Bronchial epithelial cell (primary cell): ENCODE measurements at regions not wholly inside any gene's neighbourhood (a gene's known extent, or its start where the extent isn't known, plus 50 kb on each side); places are given as distances from the start of the nearest gene placed in this dataset.

Experiments used
- DNase-seq: peaks from one replicate; pipeline ENCODE4 v3.0.0-alpha.2; 2010; ENCODE audit warnings: low read depth
- FAIRE-seq: peaks from 2 replicates; lab custom pipeline; 2011; peaks lifted over from hg19 to GRCh38; lab: Jason Lieb, UNC
- H3K27me3 ChIP-seq: 2 replicates; pipeline ENCODE4 v1.5.1; 2011; ENCODE audit warnings: low read length; ENCODE audit not compliant: control insufficient read depth, insufficient read depth
- H3K36me3 ChIP-seq: 2 replicates; pipeline ENCODE4 v1.5.1; 2011; ENCODE audit warnings: low read length; ENCODE audit not compliant: control insufficient read depth, insufficient read depth
- H3K4me3 ChIP-seq: 2 replicates; pipeline ENCODE4 v1.5.1; 2011; ENCODE audit warnings: mild to moderate bottlenecking, low read depth, low read length, control low read depth
- TF ChIP-seq, protein P1 (sequence below): IDR thresholded peaks from 2 replicates; pipeline ENCODE4 v1.5.1; 2011; ENCODE audit warnings: mild to moderate bottlenecking, moderate library complexity, low read length, control low read depth, inconsistent platforms; ENCODE audit not compliant: insufficient read depth, severe bottlenecking

DNA sequence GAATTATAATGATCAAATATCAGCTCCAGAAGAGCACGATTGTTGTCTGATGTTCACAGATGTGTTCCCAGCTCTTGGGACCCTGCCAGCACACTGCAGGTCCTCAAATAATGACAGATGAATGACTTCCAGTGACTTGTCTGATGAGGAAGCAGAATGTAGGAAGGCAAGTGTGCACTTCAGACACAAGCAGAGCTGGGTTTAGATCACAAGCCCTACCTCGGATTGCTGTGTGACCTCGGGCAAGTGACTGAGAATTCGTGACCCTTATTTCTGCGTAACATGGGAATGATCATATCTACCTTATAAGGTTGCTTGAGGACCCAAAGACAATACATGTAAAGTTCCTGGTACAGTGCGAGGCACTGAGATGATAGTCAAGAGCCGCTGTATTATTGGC is 182.2 kb downstream of the ABCC12 start:
- FAIRE-seq, result no peak

DNA sequence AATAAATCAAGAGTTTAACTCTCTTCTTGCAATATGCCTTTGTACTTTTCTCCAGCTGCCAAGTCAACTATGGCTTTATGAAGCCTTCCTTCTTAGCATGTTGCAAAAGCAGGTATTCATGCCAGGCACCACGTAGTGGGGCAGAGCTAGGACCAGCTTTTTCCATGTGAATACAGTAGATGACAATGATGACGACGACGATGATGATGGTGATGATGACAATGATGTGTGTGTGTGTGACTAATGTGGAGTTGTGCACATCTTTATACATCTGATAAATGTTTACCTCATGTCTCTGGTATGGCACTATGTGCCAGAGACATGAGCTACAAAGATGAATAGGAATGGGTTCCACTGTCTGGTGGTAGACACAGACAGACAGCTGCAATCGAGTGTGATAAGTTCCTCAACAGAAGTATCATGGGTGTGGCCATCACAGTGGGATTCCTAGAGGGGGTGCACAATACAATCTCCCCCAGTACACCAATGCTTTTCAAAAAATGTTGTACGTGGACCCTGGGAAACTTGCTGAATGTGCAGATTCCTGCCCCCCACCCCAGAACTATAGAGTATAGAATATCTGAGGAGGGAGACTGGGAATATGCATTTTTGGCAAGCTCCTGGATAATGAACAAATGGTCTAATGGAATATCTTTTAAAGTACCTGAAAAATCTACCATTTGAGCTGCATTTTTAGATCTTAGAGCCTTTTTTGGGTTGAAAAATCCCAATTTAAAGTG is 183.4 kb downstream of the ABCC12 start:
- no peaks in the 10 kb centered on the region for H3K36me3 ChIP-seq
- no peak overlapping the region for H3K4me3 ChIP-seq
- DNase-seq, result no peak
- peak; percentile 18 for FAIRE-seq
- TF ChIP-seq, protein P1, sequence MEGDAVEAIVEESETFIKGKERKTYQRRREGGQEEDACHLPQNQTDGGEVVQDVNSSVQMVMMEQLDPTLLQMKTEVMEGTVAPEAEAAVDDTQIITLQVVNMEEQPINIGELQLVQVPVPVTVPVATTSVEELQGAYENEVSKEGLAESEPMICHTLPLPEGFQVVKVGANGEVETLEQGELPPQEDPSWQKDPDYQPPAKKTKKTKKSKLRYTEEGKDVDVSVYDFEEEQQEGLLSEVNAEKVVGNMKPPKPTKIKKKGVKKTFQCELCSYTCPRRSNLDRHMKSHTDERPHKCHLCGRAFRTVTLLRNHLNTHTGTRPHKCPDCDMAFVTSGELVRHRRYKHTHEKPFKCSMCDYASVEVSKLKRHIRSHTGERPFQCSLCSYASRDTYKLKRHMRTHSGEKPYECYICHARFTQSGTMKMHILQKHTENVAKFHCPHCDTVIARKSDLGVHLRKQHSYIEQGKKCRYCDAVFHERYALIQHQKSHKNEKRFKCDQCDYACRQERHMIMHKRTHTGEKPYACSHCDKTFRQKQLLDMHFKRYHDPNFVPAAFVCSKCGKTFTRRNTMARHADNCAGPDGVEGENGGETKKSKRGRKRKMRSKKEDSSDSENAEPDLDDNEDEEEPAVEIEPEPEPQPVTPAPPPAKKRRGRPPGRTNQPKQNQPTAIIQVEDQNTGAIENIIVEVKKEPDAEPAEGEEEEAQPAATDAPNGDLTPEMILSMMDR, result no peak
- H3K27me3 ChIP-seq, result no peaks in the 10 kb centered on the region

More for the DNA sequence above, 182.2 kb downstream of the ABCC12 start:
- H3K36me3 ChIP-seq, result no peaks in the 10 kb centered on the region
- H3K4me3 ChIP-seq, result no peak overlapping the region
- no peak for DNase-seq
- peaks cover 2% of the 10 kb centered on the region for H3K27me3 ChIP-seq
- TF ChIP-seq, protein P1, result no peak

DNA sequence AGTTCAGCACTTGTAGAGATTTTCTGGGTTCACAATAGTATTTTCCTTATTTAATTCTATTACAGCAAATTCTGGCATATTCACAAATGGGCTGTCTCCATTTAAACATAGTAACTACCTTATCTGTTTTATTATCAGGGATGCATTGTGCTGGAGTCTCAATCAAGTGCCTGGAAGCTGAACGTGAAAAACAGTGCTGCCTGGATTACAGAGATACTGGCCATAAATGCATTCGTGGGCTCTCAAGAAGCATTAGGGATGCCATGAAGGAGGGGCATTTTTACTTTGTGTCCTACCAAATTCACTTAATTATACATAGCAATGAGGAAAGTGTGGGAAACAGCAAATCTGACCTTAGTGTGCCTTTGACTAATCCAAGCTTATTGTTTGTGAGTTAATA is 184.6 kb downstream of the ABCC12 start:
- TF ChIP-seq, protein P1, result no peak
- H3K36me3 ChIP-seq, result no peaks in the 10 kb centered on the region
- no peak for DNase-seq
- H3K27me3 ChIP-seq, result no peaks in the 10 kb centered on the region
- FAIRE-seq, result no peak
- no peak overlapping the region for H3K4me3 ChIP-seq

DNA sequence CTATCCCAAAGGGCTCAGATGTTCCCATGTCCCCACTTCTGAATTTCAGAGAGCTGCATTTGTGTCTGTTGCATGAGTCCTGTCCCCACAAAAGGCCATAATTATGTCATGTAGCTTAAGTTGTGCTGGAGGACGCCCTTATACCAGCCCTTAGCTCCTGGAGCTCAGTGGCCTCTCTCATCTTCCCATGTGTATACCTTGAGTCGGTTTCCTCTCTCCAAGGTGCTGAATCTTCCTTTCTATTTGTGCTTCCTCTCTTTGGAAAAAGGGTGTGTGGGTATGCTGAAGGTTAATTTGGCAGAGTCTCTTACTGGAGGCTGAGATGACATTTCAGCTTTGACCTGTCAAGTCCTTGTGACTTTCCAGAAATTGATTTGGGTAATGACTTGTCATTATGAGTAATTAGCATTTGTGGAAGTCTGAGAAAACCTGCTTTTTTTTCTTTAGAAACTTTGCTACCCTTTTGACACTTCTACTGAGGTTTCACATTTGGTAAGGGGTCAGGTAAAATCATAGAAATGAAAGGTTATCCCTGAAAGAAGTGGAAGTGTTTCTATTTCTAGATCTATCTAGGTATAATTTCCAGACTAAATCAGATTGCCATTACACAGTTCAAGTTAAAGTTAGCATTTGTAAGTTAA is 185.4 kb downstream of the ABCC12 start:
- no peak overlapping the region for H3K4me3 ChIP-seq
- no peaks in the 10 kb centered on the region for H3K27me3 ChIP-seq
- H3K36me3 ChIP-seq, result no peaks in the 10 kb centered on the region
- TF ChIP-seq, protein P1, result no peak
- peak; percentile 53 for DNase-seq
- no peak for FAIRE-seq

DNA sequence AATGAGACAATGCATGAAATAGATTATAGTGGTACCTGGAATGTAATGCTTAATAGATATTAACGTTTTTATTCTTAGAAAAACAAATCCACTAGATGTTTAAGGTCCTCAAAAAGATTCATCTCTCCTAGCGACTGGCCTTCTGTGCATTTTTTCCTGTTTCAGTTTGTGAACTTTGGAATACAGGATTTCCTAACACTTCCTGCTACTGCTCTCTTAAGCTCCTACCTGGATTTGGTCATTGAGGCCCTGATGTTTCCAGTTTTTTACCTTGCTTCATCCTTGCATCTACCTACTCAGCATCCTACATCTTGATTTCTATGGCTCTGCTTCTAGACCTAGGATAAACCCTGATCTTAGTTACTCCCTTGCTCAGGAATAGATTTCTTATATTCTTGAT is 188.4 kb downstream of the ABCC12 start:
- no peak overlapping the region for H3K4me3 ChIP-seq
- TF ChIP-seq, protein P1, result no peak
- FAIRE-seq (no peak), DNase-seq (no peak)
- no peaks in the 10 kb centered on the region for H3K27me3 ChIP-seq
- no peaks in the 10 kb centered on the region for H3K36me3 ChIP-seq
